ENCODE measurements at regions not wholly inside any gene's neighbourhood (a gene's known extent, or its start where the extent isn't known, plus 50 kb on each side); places are given as distances from the start of the nearest gene placed in this dataset.

DNA sequence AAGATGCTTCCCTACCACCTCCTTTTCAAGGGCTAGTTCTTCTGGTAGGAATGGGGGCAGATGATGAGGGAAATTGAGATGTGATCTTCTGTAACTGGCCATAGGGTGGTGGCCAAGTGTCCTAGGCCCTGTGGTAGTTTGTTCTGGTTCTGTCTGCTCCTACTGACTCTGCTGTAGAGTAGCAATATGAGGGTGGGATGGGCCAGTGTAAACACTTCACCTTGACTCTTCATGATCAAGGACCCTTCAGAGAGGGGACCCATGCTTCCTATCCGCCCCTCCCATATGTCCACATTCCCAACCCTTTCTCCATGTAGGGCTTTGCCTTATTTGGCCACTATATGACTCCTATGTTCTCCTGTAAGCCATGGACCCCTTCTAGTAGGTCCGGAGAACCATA is 230.3 kb upstream of the SESN3 start:
- no peak for TF ChIP-seq POLR2AphosphoS5 (IDR thresholded peaks at IDR 0.05; ENCODE audit: low read depth, low read length)
- no peak for TF ChIP-seq ZFX (IDR thresholded peaks at IDR 0.05)
- TF ChIP-seq, protein P1, sequence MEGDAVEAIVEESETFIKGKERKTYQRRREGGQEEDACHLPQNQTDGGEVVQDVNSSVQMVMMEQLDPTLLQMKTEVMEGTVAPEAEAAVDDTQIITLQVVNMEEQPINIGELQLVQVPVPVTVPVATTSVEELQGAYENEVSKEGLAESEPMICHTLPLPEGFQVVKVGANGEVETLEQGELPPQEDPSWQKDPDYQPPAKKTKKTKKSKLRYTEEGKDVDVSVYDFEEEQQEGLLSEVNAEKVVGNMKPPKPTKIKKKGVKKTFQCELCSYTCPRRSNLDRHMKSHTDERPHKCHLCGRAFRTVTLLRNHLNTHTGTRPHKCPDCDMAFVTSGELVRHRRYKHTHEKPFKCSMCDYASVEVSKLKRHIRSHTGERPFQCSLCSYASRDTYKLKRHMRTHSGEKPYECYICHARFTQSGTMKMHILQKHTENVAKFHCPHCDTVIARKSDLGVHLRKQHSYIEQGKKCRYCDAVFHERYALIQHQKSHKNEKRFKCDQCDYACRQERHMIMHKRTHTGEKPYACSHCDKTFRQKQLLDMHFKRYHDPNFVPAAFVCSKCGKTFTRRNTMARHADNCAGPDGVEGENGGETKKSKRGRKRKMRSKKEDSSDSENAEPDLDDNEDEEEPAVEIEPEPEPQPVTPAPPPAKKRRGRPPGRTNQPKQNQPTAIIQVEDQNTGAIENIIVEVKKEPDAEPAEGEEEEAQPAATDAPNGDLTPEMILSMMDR (IDR thresholded peaks at IDR 0.05 in 2 of 3, conservative IDR thresholded peaks at IDR 0.05 in 1 of 3; ENCODE audit: borderline replicate concordance in 1 of 3, insufficient read depth in 1 of 3, low read depth in 2 of 3, low read length in 2 of 3): no peak
- TF ChIP-seq, protein P2, sequence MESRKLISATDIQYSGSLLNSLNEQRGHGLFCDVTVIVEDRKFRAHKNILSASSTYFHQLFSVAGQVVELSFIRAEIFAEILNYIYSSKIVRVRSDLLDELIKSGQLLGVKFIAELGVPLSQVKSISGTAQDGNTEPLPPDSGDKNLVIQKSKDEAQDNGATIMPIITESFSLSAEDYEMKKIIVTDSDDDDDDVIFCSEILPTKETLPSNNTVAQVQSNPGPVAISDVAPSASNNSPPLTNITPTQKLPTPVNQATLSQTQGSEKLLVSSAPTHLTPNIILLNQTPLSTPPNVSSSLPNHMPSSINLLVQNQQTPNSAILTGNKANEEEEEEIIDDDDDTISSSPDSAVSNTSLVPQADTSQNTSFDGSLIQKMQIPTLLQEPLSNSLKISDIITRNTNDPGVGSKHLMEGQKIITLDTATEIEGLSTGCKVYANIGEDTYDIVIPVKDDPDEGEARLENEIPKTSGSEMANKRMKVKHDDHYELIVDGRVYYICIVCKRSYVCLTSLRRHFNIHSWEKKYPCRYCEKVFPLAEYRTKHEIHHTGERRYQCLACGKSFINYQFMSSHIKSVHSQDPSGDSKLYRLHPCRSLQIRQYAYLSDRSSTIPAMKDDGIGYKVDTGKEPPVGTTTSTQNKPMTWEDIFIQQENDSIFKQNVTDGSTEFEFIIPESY (IDR thresholded peaks at IDR 0.05; ENCODE audit: extremely low read depth, insufficient replicate concordance, low read length): no peak
- TF ChIP-seq SP1 (IDR thresholded peaks at IDR 0.05; ENCODE audit: low read depth): no peak

Data from HCT116 (cell line).